OCI-LY7 (cell line): ENCODE measurements at regions not wholly inside any gene's neighbourhood (a gene's known extent, or its start where the extent isn't known, plus 50 kb on each side); places are given as distances from the start of the nearest gene placed in this dataset.

Experiments used
- CTCF ChIP-seq: fragments of 200-600 bp; sonication (generic); conservative IDR thresholded peaks from 2 replicates; pipeline ENCODE4 v1.5.1; 2014; ENCODE audit warnings: mild to moderate bottlenecking, antibody characterized with exemption, low read length, moderate library complexity, mixed read lengths
- EZH2phosphoT487 ChIP-seq: fragments of 200-600 bp; sonication (generic); IDR thresholded peaks from 2 replicates; pipeline ENCODE4 v1.6.1; 2018; ENCODE audit warnings: low read depth, borderline replicate concordance, mild to moderate bottlenecking, mixed run types, antibody characterized with exemption, low read length, moderate library complexity, mixed read lengths

GRCh38 chr9:86531971-86532640 is 177.9 kb upstream of the TUT7 start:
- TF ChIP-seq CTCF (no peak), EZH2phosphoT487 (no peak)
